ENCODE measurements at regions not wholly inside any gene's neighbourhood (a gene's known extent, or its start where the extent isn't known, plus 50 kb on each side); places are given as distances from the start of the nearest gene placed in this dataset.
"Not testable (repeated sequence)": the region's sequence is repeated elsewhere in the genome, so short reads cannot be mapped to it uniquely, and the experiment has no call there.

GRCh38 chr2:207356567-207356966 is 173.2 kb upstream of the CREB1 start:
- no peak for DNase-seq
- Histone ChIP-seq H3K4me3 (no peak overlapping the region), H3K36me3 (no peaks in the 10 kb centered on the region), H3K4me1 (no peaks in the 10 kb centered on the region), H3K9me3 (replicated peaks) (no peaks in the 10 kb centered on the region), H3K27me3 (no peaks in the 10 kb centered on the region), H3K27ac (no peak overlapping the region)

GRCh38 chr2:207357216-207357615 is 172.5 kb upstream of the CREB1 start:
- no peaks in the 10 kb centered on the region for H3K27me3 ChIP-seq
- H3K9me3 ChIP-seq (replicated peaks) = no peaks in the 10 kb centered on the region
- H3K36me3 ChIP-seq = no peaks in the 10 kb centered on the region
- H3K4me3 ChIP-seq = no peak overlapping the region
- no peak for DNase-seq
- no peak overlapping the region for H3K27ac ChIP-seq
- no peaks in the 10 kb centered on the region for H3K4me1 ChIP-seq

GRCh38 chr2:207362716-207363115 is 167.0 kb upstream of the CREB1 start:
- no peak for DNase-seq
- Histone ChIP-seq H3K27ac (no peak overlapping the region), H3K9me3 (replicated peaks) (no peaks in the 10 kb centered on the region), H3K36me3 (no peaks in the 10 kb centered on the region), H3K27me3 (no peaks in the 10 kb centered on the region), H3K4me3 (no peak overlapping the region), H3K4me1 (no peaks in the 10 kb centered on the region)

- Histone ChIP-seq H3K4me3 (no peak overlapping the region), H3K27me3 (no peaks in the 10 kb centered on the region), H3K36me3 (no peaks in the 10 kb centered on the region), H3K27ac (no peak overlapping the region), H3K9me3 (replicated peaks) (no peaks in the 10 kb centered on the region), H3K4me1 (no peaks in the 10 kb centered on the region)
- no peak for DNase-seq
Observed at GRCh38 chr2:207363761-207364290, 165.9 kb upstream of the CREB1 start.

DNA sequence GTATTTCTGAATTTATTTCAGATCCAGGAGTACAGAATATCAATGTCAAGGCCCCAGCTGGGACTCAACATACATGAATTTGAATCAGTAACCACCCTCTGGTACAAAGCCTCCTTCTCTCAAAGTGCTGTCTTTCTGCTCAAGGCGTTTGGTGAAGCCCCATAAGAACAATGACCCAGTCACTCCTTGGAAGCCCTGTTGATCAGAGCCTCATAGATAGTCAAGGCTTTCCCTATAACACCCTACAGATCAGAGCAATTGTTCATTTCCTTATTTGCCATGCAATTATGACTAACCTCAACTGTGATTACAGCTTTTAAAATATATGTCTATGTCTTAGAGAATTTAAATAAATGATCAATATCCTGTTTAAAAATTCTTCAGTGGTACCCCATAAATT is 159.1 kb upstream of the CREB1 start:
- Histone ChIP-seq H3K27me3 (no peaks in the 10 kb centered on the region), H3K9me3 (replicated peaks) (no peaks in the 10 kb centered on the region), H3K4me3 (no peak overlapping the region), H3K4me1 (no peaks in the 10 kb centered on the region), H3K36me3 (no peaks in the 10 kb centered on the region), H3K27ac (no peak overlapping the region)
- DNase-seq = no peak

DNA sequence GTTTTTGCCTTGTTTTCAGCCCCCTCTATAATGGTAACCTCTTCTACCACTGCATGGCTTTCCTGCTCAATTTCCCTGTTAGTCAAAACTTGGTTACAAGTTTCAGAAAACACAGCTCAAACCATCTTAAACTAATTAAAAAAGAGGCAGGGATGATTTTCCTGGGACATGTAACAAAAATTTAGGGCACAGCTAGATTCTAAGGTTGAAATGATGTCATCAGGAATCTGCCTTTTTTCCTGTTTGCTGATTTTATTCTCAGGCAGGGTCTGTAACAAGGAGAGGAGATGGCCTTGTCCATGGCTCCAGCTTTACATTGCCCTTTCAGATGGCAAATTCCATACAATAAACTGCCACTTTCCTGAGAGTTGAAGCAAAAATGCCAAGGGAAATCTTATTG is 157.9 kb upstream of the CREB1 start:
- no peaks in the 10 kb centered on the region for H3K4me1 ChIP-seq
- H3K27me3 ChIP-seq = no peaks in the 10 kb centered on the region
- H3K36me3 ChIP-seq = no peaks in the 10 kb centered on the region
- H3K4me3 ChIP-seq = no peak overlapping the region
- H3K9me3 ChIP-seq (replicated peaks) = no peaks in the 10 kb centered on the region
- H3K27ac ChIP-seq = no peak overlapping the region
- DNase-seq = no peak

- Histone ChIP-seq H3K4me1 (no peaks in the 10 kb centered on the region), H3K27me3 (no peaks in the 10 kb centered on the region), H3K9me3 (replicated peaks) (no peaks in the 10 kb centered on the region), H3K36me3 (no peaks in the 10 kb centered on the region), H3K27ac (no peak overlapping the region), H3K4me3 (no peak overlapping the region)
- no peak for DNase-seq
Observed at GRCh38 chr2:207372483-207372882, 157.3 kb upstream of the CREB1 start.

GRCh38 chr2:207375207-207375875 is 154.4 kb upstream of the CREB1 start:
- H3K4me3 ChIP-seq = no peak overlapping the region
- H3K36me3 ChIP-seq = no peaks in the 10 kb centered on the region
- H3K27ac ChIP-seq = no peak overlapping the region
- H3K27me3 ChIP-seq = no peaks in the 10 kb centered on the region
- H3K9me3 ChIP-seq (replicated peaks) = peaks cover 7% of the 10 kb centered on the region; the same call in 1 of the 2 replicates
- H3K4me1 ChIP-seq = no peaks in the 10 kb centered on the region
- no peak for DNase-seq

DNA sequence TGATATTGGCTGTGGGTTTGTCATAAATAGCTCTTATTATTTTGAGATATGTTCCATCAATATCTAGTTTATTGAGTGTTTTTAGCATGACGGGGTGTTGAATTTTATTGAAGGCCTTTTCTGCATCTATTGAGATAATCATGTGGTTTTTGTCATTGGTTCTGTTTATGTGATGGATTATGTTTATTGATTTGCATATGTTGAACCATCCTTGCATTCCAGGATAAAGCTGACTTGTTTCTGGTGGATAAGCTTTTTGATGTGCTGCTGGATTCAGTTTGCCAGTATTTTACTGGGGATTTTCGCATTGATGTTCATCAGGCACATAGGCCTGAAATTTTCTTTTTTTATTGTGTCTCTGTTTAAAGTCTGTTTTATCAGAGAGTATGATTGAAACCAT is 151.1 kb upstream of the CREB1 start:
- not testable (repeated sequence) for DNase-seq; H3K9me3 ChIP-seq (replicated peaks); H3K36me3 ChIP-seq; H3K4me1 ChIP-seq; H3K27me3 ChIP-seq; H3K27ac ChIP-seq; H3K4me3 ChIP-seq

GRCh38 chr2:207385076-207385475 is 144.7 kb upstream of the CREB1 start:
- H3K27ac ChIP-seq = no peak overlapping the region
- DNase-seq = no peak
- H3K36me3 ChIP-seq = no peaks in the 10 kb centered on the region
- H3K4me3 ChIP-seq = no peak overlapping the region
- no peaks in the 10 kb centered on the region for H3K27me3 ChIP-seq
- H3K9me3 ChIP-seq (replicated peaks) = no peaks in the 10 kb centered on the region
- H3K4me1 ChIP-seq = no peaks in the 10 kb centered on the region

GRCh38 chr2:207385903-207386302 is 143.9 kb upstream of the CREB1 start:
- no peak for DNase-seq
- no peaks in the 10 kb centered on the region for H3K27me3 ChIP-seq
- no peak overlapping the region for H3K27ac ChIP-seq
- no peak overlapping the region for H3K4me3 ChIP-seq
- H3K4me1 ChIP-seq = no peaks in the 10 kb centered on the region
- H3K9me3 ChIP-seq (replicated peaks) = no peaks in the 10 kb centered on the region
- no peaks in the 10 kb centered on the region for H3K36me3 ChIP-seq

GRCh38 chr2:207387001-207387571 is 142.7 kb upstream of the CREB1 start:
- H3K4me1 ChIP-seq = no peaks in the 10 kb centered on the region
- no peak overlapping the region for H3K4me3 ChIP-seq
- no peaks in the 10 kb centered on the region for H3K9me3 ChIP-seq (replicated peaks)
- H3K27me3 ChIP-seq = no peaks in the 10 kb centered on the region
- no peak overlapping the region for H3K27ac ChIP-seq
- no peaks in the 10 kb centered on the region for H3K36me3 ChIP-seq
- no peak for DNase-seq

DNA sequence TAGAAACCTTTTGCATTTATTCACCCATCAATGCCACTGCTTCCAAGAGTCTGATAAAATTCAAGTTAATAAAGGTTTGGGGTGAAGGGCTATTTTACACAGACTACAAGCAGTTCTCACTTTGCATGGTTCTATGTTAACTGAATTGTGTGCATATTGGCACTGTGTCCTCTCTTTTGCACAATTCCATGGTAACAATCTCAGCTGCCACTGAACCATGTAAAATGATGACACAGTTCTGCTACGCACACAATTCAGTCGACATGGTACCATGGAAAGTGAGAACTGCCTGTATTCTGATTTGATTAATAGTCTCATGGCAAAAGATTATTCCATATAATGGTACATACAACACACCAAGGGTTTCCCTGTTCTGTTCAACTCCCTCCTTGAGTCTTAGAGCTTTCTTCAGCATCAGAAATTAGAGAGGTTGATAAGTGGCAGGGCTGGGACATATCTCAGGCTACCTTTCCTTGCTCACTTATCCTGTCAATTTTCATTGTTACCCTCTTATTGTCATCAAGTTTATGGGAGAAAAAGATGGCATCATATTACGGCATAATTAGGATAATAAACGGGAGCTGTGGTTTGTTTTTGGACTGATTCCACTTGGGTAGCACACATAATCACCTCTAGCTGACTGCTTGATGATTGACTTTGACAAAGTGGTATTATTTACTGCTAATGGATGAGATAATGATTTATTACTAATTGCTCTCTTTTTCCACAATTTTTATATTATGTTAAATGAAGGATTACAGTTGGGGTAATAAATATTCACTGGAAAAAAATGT is 139.3 kb upstream of the CREB1 start:
- Histone ChIP-seq H3K4me3 (no peak overlapping the region), H3K27ac (no peak overlapping the region), H3K9me3 (replicated peaks) (no peaks in the 10 kb centered on the region), H3K4me1 (peaks cover 8% of the 10 kb centered on the region; the same call in 1 of the 2 replicates), H3K36me3 (no peaks in the 10 kb centered on the region), H3K27me3 (no peaks in the 10 kb centered on the region)
- DNase-seq = no peak

DNA sequence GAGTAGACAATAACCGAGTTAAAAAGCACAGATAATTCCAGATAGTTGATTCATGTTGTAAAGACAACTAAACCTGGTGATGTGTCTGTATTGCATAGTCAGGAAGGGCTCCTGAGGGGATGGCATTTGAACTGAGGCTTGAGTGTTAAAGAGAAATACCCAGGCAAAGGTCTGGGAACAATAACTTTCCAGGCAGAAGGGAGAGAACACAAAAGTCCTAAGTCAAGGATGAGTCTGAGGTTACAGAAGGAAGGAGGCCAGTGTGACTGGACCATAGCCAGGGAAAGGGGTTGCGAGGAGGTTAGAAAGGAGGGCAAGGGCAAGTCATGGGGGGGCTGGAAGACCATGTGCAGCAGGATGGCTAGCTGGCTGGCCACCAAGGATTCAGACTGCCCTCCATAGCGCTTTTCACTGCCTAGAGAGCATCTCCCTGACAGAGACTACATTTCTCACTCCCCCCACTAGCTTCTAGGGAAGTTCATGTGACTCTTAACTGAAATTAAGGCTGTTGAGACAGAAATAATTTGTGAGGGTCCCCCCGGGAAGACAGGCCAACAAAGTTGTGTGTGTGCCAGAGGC is 135.5 kb upstream of the CREB1 start:
- DNase-seq = no peak
- Histone ChIP-seq H3K4me1 (peaks cover 8% of the 10 kb centered on the region; the same call in 1 of the 2 replicates), H3K4me3 (no peak overlapping the region), H3K27ac (no peak overlapping the region), H3K36me3 (no peaks in the 10 kb centered on the region), H3K9me3 (replicated peaks) (no peaks in the 10 kb centered on the region), H3K27me3 (no peaks in the 10 kb centered on the region)
